ENCODE measurements at regions not wholly inside any gene's neighbourhood (a gene's known extent, or its start where the extent isn't known, plus 50 kb on each side); places are given as distances from the start of the nearest gene placed in this dataset.

DNA sequence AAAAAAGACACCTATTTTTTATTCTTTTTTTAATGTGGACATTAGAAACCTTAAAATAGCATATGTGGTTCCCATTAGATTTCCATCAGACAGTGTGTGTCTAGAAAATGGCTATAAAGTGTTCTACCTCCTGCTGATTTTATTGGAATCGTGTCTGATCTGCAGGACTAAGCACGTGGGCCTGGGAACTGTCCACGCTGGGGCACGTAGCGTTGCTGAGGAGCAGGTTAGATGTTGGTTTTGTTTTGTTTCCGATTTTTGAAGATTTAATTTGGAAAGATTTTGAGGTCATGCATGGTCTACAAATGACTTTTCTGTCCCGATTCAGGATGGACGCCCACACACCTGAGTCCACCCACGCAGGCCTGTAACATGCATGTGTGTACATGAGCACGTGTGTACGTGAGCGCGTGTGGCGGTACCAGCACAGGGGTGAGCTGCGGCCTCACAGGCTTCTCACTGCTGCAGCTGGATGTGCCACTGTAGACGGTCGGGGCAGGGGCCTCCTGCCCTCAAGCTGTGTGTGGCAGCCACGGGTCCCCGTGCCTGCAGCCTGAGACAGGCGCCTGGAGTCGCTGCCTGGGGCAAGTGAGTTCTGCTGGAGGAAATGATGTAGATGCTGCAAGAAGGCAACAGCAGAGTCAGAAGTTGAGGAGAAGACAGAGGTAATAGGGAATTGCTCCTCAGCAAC, 99.7 kb upstream of the CTDP1 start:
- no peak for DNase-seq (ENCODE audit: low read depth)
- TF ChIP-seq, protein P1, sequence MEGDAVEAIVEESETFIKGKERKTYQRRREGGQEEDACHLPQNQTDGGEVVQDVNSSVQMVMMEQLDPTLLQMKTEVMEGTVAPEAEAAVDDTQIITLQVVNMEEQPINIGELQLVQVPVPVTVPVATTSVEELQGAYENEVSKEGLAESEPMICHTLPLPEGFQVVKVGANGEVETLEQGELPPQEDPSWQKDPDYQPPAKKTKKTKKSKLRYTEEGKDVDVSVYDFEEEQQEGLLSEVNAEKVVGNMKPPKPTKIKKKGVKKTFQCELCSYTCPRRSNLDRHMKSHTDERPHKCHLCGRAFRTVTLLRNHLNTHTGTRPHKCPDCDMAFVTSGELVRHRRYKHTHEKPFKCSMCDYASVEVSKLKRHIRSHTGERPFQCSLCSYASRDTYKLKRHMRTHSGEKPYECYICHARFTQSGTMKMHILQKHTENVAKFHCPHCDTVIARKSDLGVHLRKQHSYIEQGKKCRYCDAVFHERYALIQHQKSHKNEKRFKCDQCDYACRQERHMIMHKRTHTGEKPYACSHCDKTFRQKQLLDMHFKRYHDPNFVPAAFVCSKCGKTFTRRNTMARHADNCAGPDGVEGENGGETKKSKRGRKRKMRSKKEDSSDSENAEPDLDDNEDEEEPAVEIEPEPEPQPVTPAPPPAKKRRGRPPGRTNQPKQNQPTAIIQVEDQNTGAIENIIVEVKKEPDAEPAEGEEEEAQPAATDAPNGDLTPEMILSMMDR (IDR thresholded peaks at IDR 0.05; ENCODE audit: insufficient read depth, low read depth, low read length), result no peak
- H3K4me3 ChIP-seq (ENCODE audit: low read depth, low read length), result no peak overlapping the region

DNA sequence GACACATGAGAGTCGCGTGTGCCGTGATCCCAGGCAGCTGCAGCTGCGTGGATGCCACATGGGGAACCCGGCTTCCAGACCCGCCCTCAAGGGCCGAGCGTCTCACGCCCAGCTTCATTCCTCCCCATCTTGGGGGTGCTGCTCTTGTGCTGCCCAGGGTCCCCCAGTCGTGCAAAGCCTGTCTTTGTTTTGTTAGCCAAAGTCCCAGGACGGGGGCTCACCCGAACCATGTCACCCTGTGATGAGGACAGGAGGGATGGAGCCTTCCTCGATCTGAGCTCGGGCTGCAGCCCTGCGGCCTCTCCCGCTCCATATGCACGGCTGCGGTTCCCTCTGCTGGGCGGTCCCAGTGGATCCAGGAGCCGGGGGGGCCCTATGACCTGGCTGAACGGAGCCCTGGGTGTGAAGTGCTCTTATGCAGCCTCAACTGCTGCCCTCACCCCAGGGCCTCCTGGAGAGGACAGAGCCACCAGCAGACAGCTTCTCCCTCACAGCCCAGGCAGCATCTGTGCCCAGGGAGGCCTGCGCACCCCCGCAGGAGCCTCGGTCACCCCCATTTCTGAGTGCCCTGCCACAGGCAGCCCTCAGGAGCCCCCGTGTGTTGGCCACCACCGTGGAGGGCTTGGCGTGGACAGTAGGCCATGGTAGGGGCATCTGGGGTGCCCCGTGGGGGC, 99.0 kb upstream of the CTDP1 start:
- no peak overlapping the region for H3K4me3 ChIP-seq (ENCODE audit: low read depth, low read length)
- no peak for DNase-seq (ENCODE audit: low read depth)
- TF ChIP-seq, protein P1 (IDR thresholded peaks at IDR 0.05; ENCODE audit: insufficient read depth, low read depth, low read length), result no peak

DNA sequence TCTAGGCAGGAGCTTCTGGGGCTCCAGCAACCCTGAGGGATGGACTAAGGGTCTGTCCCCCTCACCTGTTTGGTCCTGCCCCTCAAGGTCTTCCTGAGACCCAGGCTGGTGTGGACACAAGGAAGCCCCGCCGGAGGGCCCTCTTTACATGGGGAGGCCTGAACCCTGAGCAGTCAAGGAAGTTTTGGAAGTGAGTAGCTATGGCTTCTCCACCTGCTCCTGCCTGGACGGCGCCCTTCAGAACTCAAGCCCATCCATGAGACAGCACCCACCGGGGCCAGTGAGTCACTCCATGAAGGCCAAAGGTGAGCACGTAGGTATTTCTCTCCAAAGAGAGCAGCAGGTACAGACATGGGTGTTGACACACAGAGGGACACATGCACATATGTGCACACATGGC, 98.2 kb upstream of the CTDP1 start:
- TF ChIP-seq, protein P1 (IDR thresholded peaks at IDR 0.05; ENCODE audit: insufficient read depth, low read depth, low read length), result no peak
- DNase-seq (ENCODE audit: low read depth), result no peak
- H3K4me3 ChIP-seq (ENCODE audit: low read depth, low read length), result no peak overlapping the region

DNA sequence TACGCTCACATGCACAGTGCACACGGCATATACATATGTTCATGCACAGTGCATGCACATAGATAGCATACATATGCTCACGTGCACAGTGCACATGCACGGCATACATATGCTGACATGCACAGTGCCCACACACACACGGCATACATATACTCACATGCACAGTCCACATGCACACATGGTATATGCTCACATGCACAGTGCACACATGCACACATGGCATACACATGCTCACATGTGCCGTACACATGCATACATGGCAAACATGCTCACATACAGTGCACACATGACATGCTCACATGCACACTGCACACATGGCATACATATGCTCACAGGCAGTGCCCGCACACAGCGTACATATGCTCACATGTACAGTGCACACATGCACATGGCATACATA, 97.7 kb upstream of the CTDP1 start:
- TF ChIP-seq, protein P1 (IDR thresholded peaks at IDR 0.05; ENCODE audit: insufficient read depth, low read depth, low read length), result no peak
- DNase-seq (ENCODE audit: low read depth), result no peak
- no peak overlapping the region for H3K4me3 ChIP-seq (ENCODE audit: low read depth, low read length)

DNA sequence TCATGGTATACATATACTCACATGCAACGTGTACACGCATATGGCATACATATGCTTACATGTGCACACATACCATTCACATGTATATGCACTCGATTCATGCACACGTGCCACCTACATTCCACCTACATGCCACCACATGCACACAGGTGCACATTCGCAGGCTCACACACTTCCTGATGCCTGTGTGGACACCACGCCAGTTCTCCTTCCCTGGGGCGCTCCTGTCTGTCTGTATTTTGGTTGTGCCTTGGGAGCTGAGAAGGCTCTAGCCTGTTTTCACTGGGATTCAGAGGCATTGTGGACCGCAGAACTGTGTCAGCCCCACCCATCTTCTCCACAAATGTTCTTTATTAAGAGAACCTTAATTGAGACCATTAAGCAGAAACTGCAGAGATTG, 96.6 kb upstream of the CTDP1 start:
- TF ChIP-seq, protein P1 (IDR thresholded peaks at IDR 0.05; ENCODE audit: insufficient read depth, low read depth, low read length), result no peak
- H3K4me3 ChIP-seq (ENCODE audit: low read depth, low read length), result no peak overlapping the region
- no peak for DNase-seq (ENCODE audit: low read depth)

DNA sequence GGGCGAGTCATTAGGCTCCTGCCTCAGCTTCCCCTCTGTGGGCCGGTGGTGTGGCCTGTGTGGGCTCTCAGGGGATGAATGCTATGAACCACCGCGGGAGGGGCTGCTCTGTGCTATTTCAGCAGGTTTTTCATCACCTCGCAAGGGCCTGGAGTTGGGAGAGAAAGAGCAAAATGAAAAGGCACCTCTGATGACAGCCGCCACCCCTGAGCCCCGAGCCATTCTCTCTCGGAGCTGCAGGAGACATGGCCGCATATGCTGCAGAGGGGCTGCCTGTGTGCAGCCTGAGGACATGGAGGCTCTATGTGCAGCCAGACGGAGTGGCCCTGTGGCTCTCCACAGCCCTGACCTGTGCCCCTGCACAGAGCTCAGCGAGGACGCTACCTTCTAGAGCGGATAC, 96.2 kb upstream of the CTDP1 start:
- DNase-seq (ENCODE audit: low read depth), result no peak
- TF ChIP-seq, protein P1 (IDR thresholded peaks at IDR 0.05; ENCODE audit: insufficient read depth, low read depth, low read length), result no peak
- H3K4me3 ChIP-seq (ENCODE audit: low read depth, low read length), result no peak overlapping the region

All from fibroblast of villous mesenchyme (primary cell).